ENCODE measurements at regions not wholly inside any gene's neighbourhood (a gene's known extent, or its start where the extent isn't known, plus 50 kb on each side); places are given as distances from the start of the nearest gene placed in this dataset.

GRCh38 chr17:13413001-13413400, 188.7 kb downstream of the HS3ST3A1 start:
- Histone ChIP-seq H3K27me3 (no peaks in the 10 kb centered on the region), H3K9me3 (no peaks in the 10 kb centered on the region), H3K4me3 (no peak overlapping the region), H3K36me3 (no peaks in the 10 kb centered on the region)
- DNase-seq: no peak

GRCh38 chr17:13410874-13411273, 190.9 kb downstream of the HS3ST3A1 start:
- Histone ChIP-seq H3K4me3 (no peak overlapping the region), H3K36me3 (no peaks in the 10 kb centered on the region), H3K27me3 (no peaks in the 10 kb centered on the region), H3K9me3 (no peaks in the 10 kb centered on the region)
- DNase-seq: no peak

GRCh38 chr17:13410214-13410613, 191.5 kb downstream of the HS3ST3A1 start:
- H3K36me3 ChIP-seq: no peaks in the 10 kb centered on the region
- no peak overlapping the region for H3K4me3 ChIP-seq
- DNase-seq: no peak
- H3K9me3 ChIP-seq: no peaks in the 10 kb centered on the region
- no peaks in the 10 kb centered on the region for H3K27me3 ChIP-seq

GRCh38 chr17:13409455-13409854, 192.3 kb downstream of the HS3ST3A1 start:
- H3K36me3 ChIP-seq: no peaks in the 10 kb centered on the region
- DNase-seq: no peak
- no peaks in the 10 kb centered on the region for H3K27me3 ChIP-seq
- no peak overlapping the region for H3K4me3 ChIP-seq
- no peaks in the 10 kb centered on the region for H3K9me3 ChIP-seq

GRCh38 chr17:13407381-13407780, 194.3 kb downstream of the HS3ST3A1 start:
- H3K27me3 ChIP-seq: no peaks in the 10 kb centered on the region
- DNase-seq: no peak
- no peaks in the 10 kb centered on the region for H3K9me3 ChIP-seq

GRCh38 chr17:13405807-13406206, 195.9 kb downstream of the HS3ST3A1 start:
- H3K4me3 ChIP-seq: no peak overlapping the region
- no peaks in the 10 kb centered on the region for H3K9me3 ChIP-seq
- H3K27me3 ChIP-seq: no peaks in the 10 kb centered on the region
- no peak for DNase-seq
- no peaks in the 10 kb centered on the region for H3K36me3 ChIP-seq

More at GRCh38 chr17:13407381-13407780, 194.3 kb downstream of the HS3ST3A1 start:
- H3K4me3 ChIP-seq: no peak overlapping the region
- no peaks in the 10 kb centered on the region for H3K36me3 ChIP-seq

- Histone ChIP-seq H3K9me3 (no peaks in the 10 kb centered on the region), H3K36me3 (no peaks in the 10 kb centered on the region), H3K27me3 (no peaks in the 10 kb centered on the region), H3K4me3 (no peak overlapping the region)
- no peak for DNase-seq
Measured at GRCh38 chr17:13405080-13405479, 196.6 kb downstream of the HS3ST3A1 start.

- Histone ChIP-seq H3K27me3 (no peaks in the 10 kb centered on the region), H3K36me3 (no peaks in the 10 kb centered on the region), H3K9me3 (no peaks in the 10 kb centered on the region), H3K4me3 (no peak overlapping the region)
- DNase-seq: no peak
Measured at GRCh38 chr17:13403982-13404946, 197.5 kb downstream of the HS3ST3A1 start.

- no peak overlapping the region for H3K4me3 ChIP-seq
- DNase-seq: no peak
- H3K27me3 ChIP-seq: no peaks in the 10 kb centered on the region
- no peaks in the 10 kb centered on the region for H3K9me3 ChIP-seq
- H3K36me3 ChIP-seq: no peaks in the 10 kb centered on the region
Measured at GRCh38 chr17:13400491-13400890, 201.2 kb downstream of the HS3ST3A1 start.

- H3K36me3 ChIP-seq: no peaks in the 10 kb centered on the region
- H3K4me3 ChIP-seq: no peak overlapping the region
- no peak for DNase-seq
Measured at GRCh38 chr17:13398853-13399252, 202.9 kb downstream of the HS3ST3A1 start.

GRCh38 chr17:13398091-13398490, 203.6 kb downstream of the HS3ST3A1 start:
- Histone ChIP-seq H3K36me3 (no peaks in the 10 kb centered on the region), H3K9me3 (no peaks in the 10 kb centered on the region), H3K27me3 (no peaks in the 10 kb centered on the region), H3K4me3 (no peak overlapping the region)
- no peak for DNase-seq

More at GRCh38 chr17:13398853-13399252, 202.9 kb downstream of the HS3ST3A1 start:
- Histone ChIP-seq H3K27me3 (no peaks in the 10 kb centered on the region), H3K9me3 (no peaks in the 10 kb centered on the region)

GRCh38 chr17:13395862-13396261, 205.9 kb downstream of the HS3ST3A1 start:
- Histone ChIP-seq H3K4me3 (no peak overlapping the region), H3K9me3 (no peaks in the 10 kb centered on the region)
- DNase-seq: no peak

GRCh38 chr17:13395346-13395745, 206.4 kb downstream of the HS3ST3A1 start:
- no peaks in the 10 kb centered on the region for H3K9me3 ChIP-seq
- no peak for DNase-seq
- no peaks in the 10 kb centered on the region for H3K27me3 ChIP-seq
- H3K4me3 ChIP-seq: no peak overlapping the region
- H3K36me3 ChIP-seq: no peaks in the 10 kb centered on the region

More at GRCh38 chr17:13395862-13396261, 205.9 kb downstream of the HS3ST3A1 start:
- Histone ChIP-seq H3K27me3 (no peaks in the 10 kb centered on the region), H3K36me3 (no peaks in the 10 kb centered on the region)

- Histone ChIP-seq H3K9me3 (no peaks in the 10 kb centered on the region), H3K4me3 (no peak overlapping the region), H3K36me3 (no peaks in the 10 kb centered on the region), H3K27me3 (no peaks in the 10 kb centered on the region)
- DNase-seq: no peak
Measured at GRCh38 chr17:13393841-13394710, 207.7 kb downstream of the HS3ST3A1 start.

- Histone ChIP-seq H3K36me3 (no peaks in the 10 kb centered on the region), H3K27me3 (no peaks in the 10 kb centered on the region), H3K4me3 (no peak overlapping the region), H3K9me3 (no peaks in the 10 kb centered on the region)
- DNase-seq: no peak
Measured at GRCh38 chr17:13387952-13388351, 213.8 kb downstream of the HS3ST3A1 start.

GRCh38 chr17:13387236-13387635, 214.5 kb downstream of the HS3ST3A1 start:
- Histone ChIP-seq H3K9me3 (no peaks in the 10 kb centered on the region), H3K4me3 (no peak overlapping the region), H3K36me3 (no peaks in the 10 kb centered on the region), H3K27me3 (no peaks in the 10 kb centered on the region)
- no peak for DNase-seq

- Histone ChIP-seq H3K4me3 (no peak overlapping the region), H3K9me3 (no peaks in the 10 kb centered on the region), H3K36me3 (no peaks in the 10 kb centered on the region), H3K27me3 (no peaks in the 10 kb centered on the region)
- DNase-seq: no peak
Measured at GRCh38 chr17:13385481-13385911, 216.2 kb downstream of the HS3ST3A1 start.
